ENCODE measurements at regions not wholly inside any gene's neighbourhood (a gene's known extent, or its start where the extent isn't known, plus 50 kb on each side); places are given as distances from the start of the nearest gene placed in this dataset.

DNA sequence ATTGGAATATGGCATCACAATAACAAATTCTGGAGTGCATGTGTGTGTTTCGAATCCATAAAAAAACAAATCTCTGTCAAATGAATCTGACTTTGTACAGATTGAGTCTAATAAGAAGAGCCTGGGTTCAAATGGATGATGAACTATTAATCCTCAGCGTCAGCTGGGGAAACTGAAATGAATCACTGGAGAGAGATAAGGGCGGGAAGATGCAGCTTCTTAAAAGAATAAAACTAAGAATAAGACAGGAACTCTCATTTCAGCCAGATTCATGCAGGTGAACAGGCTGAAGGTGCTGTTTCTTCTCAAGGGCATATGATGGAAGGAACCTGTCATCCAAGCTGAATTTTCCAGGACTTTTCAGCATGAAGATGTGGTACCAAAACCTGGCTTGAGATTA is 202.6 kb upstream of the TRIB2 start:
- Mint-ChIP-seq H3K4me3 (no peak overlapping the region), H3K27ac (no peak overlapping the region), H3K9me3 (no peaks in the 10 kb centered on the region), H3K36me3 (ENCODE audit: low read depth) (no peaks in the 10 kb centered on the region), H3K4me1 (peaks cover 7% of the 10 kb centered on the region), H3K27me3 (peaks cover 17% of the 10 kb centered on the region)
- ChIA-PET CTCF (no interaction called here), POLR2A (no interaction called here)
- TF ChIP-seq CTCF (IDR thresholded peaks at IDR 0.05) = no peak
- ATAC-seq (ENCODE audit: low read depth) (no peak), DNase-seq (no peak)
- intact Hi-C loops (cut with micrococcal nuclease) = no loop called here

GRCh38 chr2:12514631-12515437 is 201.9 kb upstream of the TRIB2 start:
- TF ChIP-seq CTCF (IDR thresholded peaks at IDR 0.05) = no peak

DNA sequence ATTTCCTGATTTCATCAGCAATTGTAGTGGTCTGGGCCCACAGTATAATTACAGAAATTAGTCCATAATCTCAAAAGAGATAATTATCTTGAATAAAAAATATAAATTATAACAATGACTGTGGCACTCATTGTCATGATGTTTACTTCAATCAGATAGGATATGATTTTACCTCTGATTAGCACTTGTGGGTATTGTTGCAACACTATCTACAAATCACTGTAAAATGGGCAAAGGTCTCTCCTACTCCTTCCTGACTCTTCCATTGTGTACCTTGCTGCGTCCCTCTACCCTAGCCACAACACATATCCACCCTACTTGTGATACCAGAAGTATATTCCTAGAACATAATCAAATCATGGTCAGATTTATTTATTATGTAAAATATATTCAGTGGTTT is 200.9 kb upstream of the TRIB2 start:
- ATAC-seq (ENCODE audit: low read depth) (no peak), DNase-seq (no peak)
- intact Hi-C loops (cut with micrococcal nuclease) = loop anchor here (1.0 kb wide), 1 partner anchor 14 kb away; no protein-coding TSS in a partner anchor
- Mint-ChIP-seq H3K4me1 (peaks cover 7% of the 10 kb centered on the region), H3K27me3 (peaks cover 4% of the 10 kb centered on the region), H3K36me3 (ENCODE audit: low read depth) (no peaks in the 10 kb centered on the region), H3K27ac (no peak overlapping the region), H3K4me3 (no peak overlapping the region), H3K9me3 (no peaks in the 10 kb centered on the region)
- POLR2A ChIA-PET = no interaction called here
- CTCF ChIA-PET = no interaction called here
- no peak for TF ChIP-seq CTCF (IDR thresholded peaks at IDR 0.05)

More at GRCh38 chr2:12514631-12515437, 201.9 kb upstream of the TRIB2 start:
- DNase-seq = no peak
- H3K27ac Mint-ChIP-seq = no peak overlapping the region
- intact Hi-C loops (cut with micrococcal nuclease) = no loop called here
- H3K4me1 Mint-ChIP-seq = peaks cover 7% of the 10 kb centered on the region
- CTCF ChIA-PET = no interaction called here
- no peak overlapping the region for H3K4me3 Mint-ChIP-seq
- no peaks in the 10 kb centered on the region for H3K36me3 Mint-ChIP-seq (ENCODE audit: low read depth)
- H3K27me3 Mint-ChIP-seq = peaks cover 13% of the 10 kb centered on the region
- ATAC-seq (ENCODE audit: low read depth) = no peak
- POLR2A ChIA-PET = no interaction called here
- H3K9me3 Mint-ChIP-seq = no peaks in the 10 kb centered on the region

- Mint-ChIP-seq H3K4me1 (no peaks in the 10 kb centered on the region), H3K27me3 (peaks cover 7% of the 10 kb centered on the region), H3K9me3 (no peaks in the 10 kb centered on the region), H3K27ac (no peak overlapping the region), H3K4me3 (no peak overlapping the region), H3K36me3 (ENCODE audit: low read depth) (no peaks in the 10 kb centered on the region)
- no peak for ATAC-seq (ENCODE audit: low read depth)
- intact Hi-C loops (cut with micrococcal nuclease) = no loop called here
- no peak for DNase-seq
- CTCF ChIA-PET = no interaction called here
- no peak for TF ChIP-seq CTCF (IDR thresholded peaks at IDR 0.05)
- POLR2A ChIA-PET = no interaction called here
Measured at GRCh38 chr2:12533337-12534005, 183.3 kb upstream of the TRIB2 start.

GRCh38 chr2:12534646-12535263 is 182.0 kb upstream of the TRIB2 start:
- Mint-ChIP-seq H3K27me3 (peaks cover 5% of the 10 kb centered on the region), H3K9me3 (no peaks in the 10 kb centered on the region), H3K4me1 (peaks cover 2% of the 10 kb centered on the region), H3K4me3 (no peak overlapping the region), H3K36me3 (ENCODE audit: low read depth) (no peaks in the 10 kb centered on the region), H3K27ac (no peak overlapping the region)
- TF ChIP-seq CTCF (IDR thresholded peaks at IDR 0.05) = no peak
- intact Hi-C loops (cut with micrococcal nuclease) = no loop called here
- POLR2A ChIA-PET = interaction anchor here (0.7 kb wide), 1 partner anchor 31 kb away, joined by 4 read pairs; no protein-coding TSS in a partner anchor
- ATAC-seq (ENCODE audit: low read depth) (no peak), DNase-seq (no peak)
- CTCF ChIA-PET = no interaction called here
